Heart left ventricle (tissue), 16 donors: ENCODE measurements at regions not wholly inside any gene's neighbourhood (a gene's known extent, or its start where the extent isn't known, plus 50 kb on each side); places are given as distances from the start of the nearest gene placed in this dataset.
A peak's percentile ranks its signal among the peaks of the same experiment; 100 is the strongest.

ENCODE experiments used
- ATAC-seq, 4 donors: fragments of 200-7000 bp; cut with Tn5 transposase; one replicate each; pipeline ENCODE4 v1.9.1; 2020 to 2022; ENCODE audit warnings: moderate library complexity in 4 of 4, mild to moderate bottlenecking in 3 of 4, moderate number of reproducible peaks in 1 of 4
- DNase-seq, 5 donors: peaks; one replicate each; pipeline ENCODE4 v3.0.0-alpha.2; 2020
- H3K27ac ChIP-seq, 12 donors: fragments of 200-600 bp; sonication (generic) in 4 of 12; one replicate each; pipeline versions ENCODE4 v1.5.0 to v1.8.0; 2016 to 2022; ENCODE audit warnings: mild to moderate bottlenecking in 2 of 12
- H3K27me3 ChIP-seq, 9 donors: fragments of 200-600 bp; sonication (generic) in 2 of 9; one replicate each; pipeline versions ENCODE4 v1.5.1 to v1.8.0; 2016 to 2022; ENCODE audit warnings: mild to moderate bottlenecking in 3 of 9
- H3K36me3 ChIP-seq, 9 donors: fragments of 200-600 bp; sonication (generic) in 2 of 9; one replicate each; pipeline versions ENCODE4 v1.5.0 to v1.8.0; 2018 to 2022; ENCODE audit warnings: mild to moderate bottlenecking in 2 of 9
- H3K4me1 ChIP-seq, 12 donors: fragments of 200-600 bp; sonication (generic) in 4 of 12; one replicate each; pipeline versions ENCODE4 v1.5.0 to v1.8.0; 2016 to 2022; ENCODE audit warnings: mild to moderate bottlenecking in 3 of 12
- H3K4me3 ChIP-seq, 12 donors: fragments of 200-600 bp; sonication (generic) in 4 of 12; one replicate each; pipeline versions ENCODE4 v1.5.0 to v1.8.0; 2017 to 2022; ENCODE audit warnings: mild to moderate bottlenecking in 9 of 12, moderate library complexity in 4 of 12
- H3K9me3 ChIP-seq, 12 donors: fragments of 200-600 bp; sonication (generic) in 4 of 12; one replicate each; pipeline versions ENCODE4 v1.5.0 to v1.8.0; 2016 to 2022; ENCODE audit warnings: mild to moderate bottlenecking in 1 of 12
- POLR2A ChIP-seq, 2 donors: fragments of 450-650 bp; IDR thresholded peaks; one replicate each; pipeline ENCODE4 v1.6.1; 2017; ENCODE audit warnings: antibody characterized with exemption in 2 of 2, mild to moderate bottlenecking in 2 of 2, moderate library complexity in 2 of 2
- WGBS, 4 donors: extraction: QIAGEN DNeasy Blood & Tissue Kit in 2 of 4; methylation state at CpG; one replicate each; pipeline versions ENCODE4 v1.1.5 to v1.1.7; 2013 to 2018; 5-methylcytosine and 5-hydroxymethylcytosine counted together
- intact Hi-C, 10 donors: fragments of 100-400 bp; cut with DNase I; formaldehyde crosslinking; loops; one replicate each; pipeline versions ENCODE4 v1.11.1 to v1.14.2; 2022
- TF ChIP-seq, protein P1 (sequence below), 12 donors: fragments of 200-600 bp; sonication (generic) in 4 of 12; IDR thresholded peaks; one replicate each; pipeline versions ENCODE4 v1.5.0 to v1.8.0; 2018 to 2022; ENCODE audit warnings: antibody characterized with exemption in 12 of 12, mild to moderate bottlenecking in 5 of 12
- donor health status: ischemic (EF 13 %, LVEDD 7.1; RV severe dilation, severe dysfunction).
- donor health status: healthy with polysubstance abuse.
- donor health status: DM: no; HTN: yes; CAD: no.
- donor health status: DM: no; HTN: no; CAD: no.
- donor health status: ischemic (EF 25% LVEDD 6.9; RV normal size, moderate dysfunction).
- donor health status: ischemic (EF 25% LVEDD 5.7; RV mildly dilated, moderate dysfunction).
- donor health status: healthy.
- donor health status: DM: yes; HTN: yes; CAD: no.
- donor health status: ischemic (EF 35%, LVEDD 5.7; RV mildly dilated, moderate dysfunction).
- donor health status: nonischemic (EF 11% LVEDD 7.7; RV severe dilation, severe dysfunction).
- donor health status: DM: yes; HTN: yes; CAD: no.
- donor health status: PGD.
- donor health status: ischemic (EF 29% LVEDD 5.4; RV normal size, mild dysfunction).
- donor health status: nonischemic (EF 23%, LVEDD 6.1; RV moderate dilation, normal function).

DNA sequence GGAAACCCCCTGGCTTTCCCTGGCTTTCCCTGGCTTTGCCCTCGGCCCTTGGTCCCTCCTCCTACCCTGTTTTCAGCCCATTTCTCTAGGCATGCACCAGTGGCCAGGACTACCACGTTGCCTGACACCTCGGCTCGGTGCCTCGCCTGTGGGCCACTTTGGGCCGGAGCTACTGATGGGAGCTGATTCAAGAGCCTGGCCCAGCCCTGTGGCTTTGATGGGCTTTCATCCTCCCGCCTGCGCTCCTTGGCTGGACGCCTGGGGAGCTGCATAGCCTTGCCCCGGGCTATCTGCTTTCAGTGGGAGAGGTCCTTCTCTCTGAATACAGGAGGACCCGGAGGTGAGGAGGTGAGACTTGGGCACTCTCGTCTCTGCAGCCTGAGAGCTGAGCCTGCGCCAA, 192.7 kb upstream of the HES1 start:
- no peak overlapping the region for H3K4me3 ChIP-seq
- DNase-seq (no peak), ATAC-seq (no peak)
- no peak overlapping the region for H3K27ac ChIP-seq
- intact Hi-C loops: no loop called here
- H3K36me3 ChIP-seq: no peaks in the 10 kb centered on the region
- TF ChIP-seq, protein P1, sequence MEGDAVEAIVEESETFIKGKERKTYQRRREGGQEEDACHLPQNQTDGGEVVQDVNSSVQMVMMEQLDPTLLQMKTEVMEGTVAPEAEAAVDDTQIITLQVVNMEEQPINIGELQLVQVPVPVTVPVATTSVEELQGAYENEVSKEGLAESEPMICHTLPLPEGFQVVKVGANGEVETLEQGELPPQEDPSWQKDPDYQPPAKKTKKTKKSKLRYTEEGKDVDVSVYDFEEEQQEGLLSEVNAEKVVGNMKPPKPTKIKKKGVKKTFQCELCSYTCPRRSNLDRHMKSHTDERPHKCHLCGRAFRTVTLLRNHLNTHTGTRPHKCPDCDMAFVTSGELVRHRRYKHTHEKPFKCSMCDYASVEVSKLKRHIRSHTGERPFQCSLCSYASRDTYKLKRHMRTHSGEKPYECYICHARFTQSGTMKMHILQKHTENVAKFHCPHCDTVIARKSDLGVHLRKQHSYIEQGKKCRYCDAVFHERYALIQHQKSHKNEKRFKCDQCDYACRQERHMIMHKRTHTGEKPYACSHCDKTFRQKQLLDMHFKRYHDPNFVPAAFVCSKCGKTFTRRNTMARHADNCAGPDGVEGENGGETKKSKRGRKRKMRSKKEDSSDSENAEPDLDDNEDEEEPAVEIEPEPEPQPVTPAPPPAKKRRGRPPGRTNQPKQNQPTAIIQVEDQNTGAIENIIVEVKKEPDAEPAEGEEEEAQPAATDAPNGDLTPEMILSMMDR (IDR thresholded peaks at IDR 0.05): no peak
- no peak for TF ChIP-seq POLR2A (IDR thresholded peaks at IDR 0.05)
- H3K9me3 ChIP-seq: no peaks in the 10 kb centered on the region
- peaks cover 0 to 7% (median 0%) of the 10 kb centered on the region in 12 donors for H3K4me1 ChIP-seq
- H3K27me3 ChIP-seq: peaks cover 0 to 29% (median 0%) of the 10 kb centered on the region in 9 donors
- 81 to 96% (median 88%) methylated on average over 13 of the region's 13 CpGs for WGBS, 4 donors

DNA sequence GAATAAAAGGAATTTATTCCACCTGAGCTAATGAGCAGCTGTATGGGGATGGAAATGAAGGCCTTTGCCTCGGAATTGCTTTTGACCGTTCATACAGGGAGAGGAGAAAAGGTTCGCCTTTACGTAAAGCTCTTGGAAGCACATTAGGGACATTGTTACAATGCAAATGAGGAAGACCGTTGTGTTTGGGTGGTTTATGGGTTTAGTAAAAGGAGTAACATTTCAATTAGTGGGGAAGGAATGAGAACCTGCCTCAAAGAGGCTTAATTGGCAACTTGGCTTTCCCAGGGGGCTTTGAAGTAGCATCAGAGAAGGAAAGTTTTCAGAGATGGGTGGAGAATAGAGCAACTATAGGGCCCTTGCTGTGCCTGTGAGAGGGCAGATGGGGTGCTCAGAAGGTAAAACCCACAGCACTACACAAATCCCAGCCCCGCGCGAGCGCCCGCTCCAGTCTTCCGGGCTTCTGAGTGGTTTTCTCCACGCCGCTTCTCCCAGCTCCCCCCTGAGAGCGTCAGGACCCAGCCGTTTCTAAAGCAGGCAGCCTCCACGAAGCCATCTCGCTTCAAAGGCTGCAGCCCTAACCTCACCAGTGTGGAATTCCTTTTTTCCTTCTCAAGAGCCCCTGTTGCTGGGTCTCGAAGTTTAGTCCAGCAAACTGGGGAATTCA, 192.0 kb upstream of the HES1 start:
- Histone ChIP-seq H3K4me3 (no peak overlapping the region), H3K4me1 (peaks cover 0 to 7% (median 0%) of the 10 kb centered on the region in 12 donors), H3K36me3 (no peaks in the 10 kb centered on the region), H3K27me3 (peaks cover 0 to 33% (median 3%) of the 10 kb centered on the region in 9 donors), H3K27ac (no peak overlapping the region), H3K9me3 (no peaks in the 10 kb centered on the region)
- no peak for DNase-seq
- TF ChIP-seq POLR2A (IDR thresholded peaks at IDR 0.05): no peak
- TF ChIP-seq, protein P1 (IDR thresholded peaks at IDR 0.05): no peak
- ATAC-seq: no peak
- WGBS, 4 donors: 94 to 96% (median 95%) methylated on average over 18 of the region's 18 CpGs
- intact Hi-C loops: no loop called here

DNA sequence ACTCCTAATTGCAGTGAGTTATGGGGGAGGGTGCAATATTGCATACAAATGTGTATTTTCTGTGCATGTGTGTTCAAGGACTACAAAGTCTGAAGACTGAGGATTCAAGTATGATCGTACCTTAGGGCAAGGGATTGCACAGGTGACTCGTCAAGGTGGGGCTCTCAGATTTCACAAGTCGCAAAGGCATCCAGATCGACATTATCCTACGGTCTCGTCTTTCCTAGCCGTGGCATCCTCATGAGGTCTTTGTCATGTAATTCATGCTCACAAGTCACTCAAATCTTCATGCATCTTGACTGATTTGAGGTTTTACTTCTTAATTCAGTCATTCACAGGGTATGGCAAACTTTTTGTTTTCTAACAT, 191.4 kb upstream of the HES1 start:
- Histone ChIP-seq H3K9me3 (no peaks in the 10 kb centered on the region), H3K4me1 (peaks cover 0 to 7% (median 0%) of the 10 kb centered on the region in 12 donors), H3K4me3 (no peak overlapping the region), H3K36me3 (no peaks in the 10 kb centered on the region), H3K27ac (no peak overlapping the region), H3K27me3 (peaks cover 0 to 33% (median 3%) of the 10 kb centered on the region in 9 donors)
- DNase-seq (no peak), ATAC-seq (no peak)
- intact Hi-C loops: no loop called here
- TF ChIP-seq POLR2A (IDR thresholded peaks at IDR 0.05): no peak
- TF ChIP-seq, protein P1 (IDR thresholded peaks at IDR 0.05): no peak
- WGBS, 4 donors: 84 to 92% (median 90%) methylated on average over 7 of the region's 7 CpGs

DNA sequence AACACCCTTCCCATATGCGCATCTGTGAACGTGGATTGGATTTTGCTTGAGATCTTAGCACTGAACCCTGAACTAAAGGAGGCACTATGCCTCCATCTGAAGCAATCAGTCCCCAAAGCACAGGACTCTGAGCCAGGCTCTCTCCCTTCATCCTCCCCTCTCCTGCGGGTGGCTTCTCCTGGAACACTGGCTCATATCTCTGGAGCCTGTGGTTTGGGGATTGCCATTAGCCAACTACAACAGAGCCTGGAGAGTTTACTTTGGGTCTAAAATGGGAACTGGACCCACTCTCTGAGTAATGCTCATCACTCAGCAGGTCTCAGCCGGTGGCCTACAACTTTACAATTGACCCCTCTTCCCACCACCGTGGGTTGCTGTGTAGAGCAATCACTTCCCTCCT, 190.8 kb upstream of the HES1 start:
- Histone ChIP-seq H3K4me3 (no peak overlapping the region), H3K27me3 (peaks cover 0 to 33% (median under 1%) of the 10 kb centered on the region in 9 donors), H3K9me3 (no peaks in the 10 kb centered on the region), H3K4me1 (peaks cover 0 to 7% (median 0%) of the 10 kb centered on the region in 12 donors), H3K36me3 (no peaks in the 10 kb centered on the region), H3K27ac (no peak overlapping the region)
- intact Hi-C loops: no loop called here
- ATAC-seq (peak in 1 of 4 donors; percentile 27), DNase-seq (no peak)
- 76 to 85% (median 84%) methylated on average over 5 of the region's 5 CpGs for WGBS, 4 donors
- no peak for TF ChIP-seq POLR2A (IDR thresholded peaks at IDR 0.05)
- TF ChIP-seq, protein P1 (IDR thresholded peaks at IDR 0.05): no peak
